MG63 (cell line): ENCODE measurements at regions not wholly inside any gene's neighbourhood (a gene's known extent, or its start where the extent isn't known, plus 50 kb on each side); places are given as distances from the start of the nearest gene placed in this dataset.
"Not testable (repeated sequence)": the region's sequence is repeated elsewhere in the genome, so short reads cannot be mapped to it uniquely, and the experiment has no call there.

Source experiments
- DNase-seq: peaks from one replicate; pipeline ENCODE4 v3.0.0-alpha.2; 2020
- H3K27me3 ChIP-seq: fragments of 250-450 bp; sonication (Bioruptor Pico); 2 replicates; pipeline ENCODE4 v1.5.1; 2020; ENCODE audit warnings: mild to moderate bottlenecking, moderate library complexity
- H3K36me3 ChIP-seq: fragments of 250-450 bp; sonication (Bioruptor Pico); 2 replicates; pipeline ENCODE4 v1.5.1; 2020; ENCODE audit warnings: mild to moderate bottlenecking, moderate library complexity
- H3K4me3 ChIP-seq: fragments of 250-450 bp; sonication (Bioruptor Pico); 2 replicates; pipeline ENCODE4 v1.5.1; 2020; ENCODE audit warnings: mild to moderate bottlenecking, moderate library complexity
- H3K9me3 ChIP-seq: fragments of 250-450 bp; sonication (Bioruptor Pico); 2 replicates; pipeline ENCODE4 v1.5.1; 2020; ENCODE audit warnings: mild to moderate bottlenecking, moderate library complexity

- no peak overlapping the region for H3K4me3 ChIP-seq
- H3K9me3 ChIP-seq, result no peaks in the 10 kb centered on the region
- peak; percentile 7 for DNase-seq
- no peaks in the 10 kb centered on the region for H3K27me3 ChIP-seq
- no peaks in the 10 kb centered on the region for H3K36me3 ChIP-seq
Observed at GRCh38 chr10:37067576-37067975, 57.8 kb upstream of the ANKRD30A start.

- DNase-seq, H3K4me3 ChIP-seq, H3K36me3 ChIP-seq, H3K9me3 ChIP-seq, H3K27me3 ChIP-seq: not testable (repeated sequence)
Observed at GRCh38 chr10:37062296-37062695, 63.1 kb upstream of the ANKRD30A start.

- Histone ChIP-seq H3K36me3 (no peaks in the 10 kb centered on the region), H3K27me3 (no peaks in the 10 kb centered on the region), H3K4me3 (no peak overlapping the region), H3K9me3 (no peaks in the 10 kb centered on the region)
- no peak for DNase-seq
Observed at GRCh38 chr10:37057261-37057660, 68.1 kb upstream of the ANKRD30A start.

- Histone ChIP-seq H3K9me3 (no peaks in the 10 kb centered on the region), H3K27me3 (no peaks in the 10 kb centered on the region), H3K4me3 (no peak overlapping the region), H3K36me3 (no peaks in the 10 kb centered on the region)
- no peak for DNase-seq
Observed at GRCh38 chr10:37053476-37053875, 71.9 kb upstream of the ANKRD30A start.

GRCh38 chr10:37049982-37050381 lies 75.4 kb upstream of the ANKRD30A start:
- not testable (repeated sequence) for DNase-seq, H3K4me3 ChIP-seq, H3K27me3 ChIP-seq, H3K9me3 ChIP-seq, H3K36me3 ChIP-seq

- H3K4me3 ChIP-seq, DNase-seq, H3K36me3 ChIP-seq, H3K9me3 ChIP-seq, H3K27me3 ChIP-seq: not testable (repeated sequence)
Observed at GRCh38 chr10:37044319-37044718, 81.1 kb upstream of the ANKRD30A start.

GRCh38 chr10:37035853-37036252 lies 89.5 kb upstream of the ANKRD30A start:
- Histone ChIP-seq H3K27me3 (no peaks in the 10 kb centered on the region), H3K9me3 (no peaks in the 10 kb centered on the region), H3K36me3 (no peaks in the 10 kb centered on the region), H3K4me3 (no peak overlapping the region)
- no peak for DNase-seq

- H3K36me3 ChIP-seq, result no peaks in the 10 kb centered on the region
- H3K4me3 ChIP-seq, result no peak overlapping the region
- H3K9me3 ChIP-seq, result no peaks in the 10 kb centered on the region
- DNase-seq, result no peak
- H3K27me3 ChIP-seq, result no peaks in the 10 kb centered on the region
Observed at GRCh38 chr10:37015498-37015897, 109.9 kb upstream of the ANKRD30A start.

GRCh38 chr10:37010741-37011140 lies 114.7 kb upstream of the ANKRD30A start:
- no peak for DNase-seq
- H3K4me3 ChIP-seq, result no peak overlapping the region
- H3K9me3 ChIP-seq, result no peaks in the 10 kb centered on the region
- no peaks in the 10 kb centered on the region for H3K27me3 ChIP-seq
- H3K36me3 ChIP-seq, result no peaks in the 10 kb centered on the region

- not testable (repeated sequence) for H3K27me3 ChIP-seq, DNase-seq, H3K4me3 ChIP-seq, H3K9me3 ChIP-seq, H3K36me3 ChIP-seq
Observed at GRCh38 chr10:37008276-37008675, 117.1 kb upstream of the ANKRD30A start.

- H3K4me3 ChIP-seq, result no peak overlapping the region
- no peak for DNase-seq
- no peaks in the 10 kb centered on the region for H3K36me3 ChIP-seq
- no peaks in the 10 kb centered on the region for H3K9me3 ChIP-seq
- H3K27me3 ChIP-seq, result no peaks in the 10 kb centered on the region
Observed at GRCh38 chr10:37003126-37003525, 122.3 kb upstream of the ANKRD30A start.

- not testable (repeated sequence) for DNase-seq, H3K36me3 ChIP-seq, H3K9me3 ChIP-seq, H3K4me3 ChIP-seq, H3K27me3 ChIP-seq
Observed at GRCh38 chr10:36995806-36996205, 129.6 kb upstream of the ANKRD30A start.

- Histone ChIP-seq H3K4me3 (no peak overlapping the region), H3K9me3 (no peaks in the 10 kb centered on the region), H3K27me3 (no peaks in the 10 kb centered on the region), H3K36me3 (no peaks in the 10 kb centered on the region)
- no peak for DNase-seq
Observed at GRCh38 chr10:36994886-36995285, 130.5 kb upstream of the ANKRD30A start.

- Histone ChIP-seq H3K36me3 (no peaks in the 10 kb centered on the region), H3K27me3 (no peaks in the 10 kb centered on the region), H3K9me3 (no peaks in the 10 kb centered on the region), H3K4me3 (no peak overlapping the region)
- DNase-seq, result no peak
Observed at GRCh38 chr10:36989233-36989632, 136.2 kb upstream of the ANKRD30A start.

GRCh38 chr10:36946598-36946997 lies 178.8 kb upstream of the ANKRD30A start:
- DNase-seq, result no peak
- H3K9me3 ChIP-seq, result no peaks in the 10 kb centered on the region
- H3K4me3 ChIP-seq, result no peak overlapping the region
- no peaks in the 10 kb centered on the region for H3K27me3 ChIP-seq
- H3K36me3 ChIP-seq, result no peaks in the 10 kb centered on the region

- no peaks in the 10 kb centered on the region for H3K9me3 ChIP-seq
- no peaks in the 10 kb centered on the region for H3K27me3 ChIP-seq
- H3K4me3 ChIP-seq, result no peak overlapping the region
- DNase-seq, result no peak
- no peaks in the 10 kb centered on the region for H3K36me3 ChIP-seq
Observed at GRCh38 chr10:36943544-36943943, 181.9 kb upstream of the ANKRD30A start.

GRCh38 chr10:36942616-36943015 lies 182.8 kb upstream of the ANKRD30A start:
- no peak for DNase-seq
- Histone ChIP-seq H3K27me3 (no peaks in the 10 kb centered on the region), H3K36me3 (no peaks in the 10 kb centered on the region), H3K4me3 (no peak overlapping the region), H3K9me3 (no peaks in the 10 kb centered on the region)

- no peaks in the 10 kb centered on the region for H3K36me3 ChIP-seq
- H3K4me3 ChIP-seq, result no peak overlapping the region
- no peaks in the 10 kb centered on the region for H3K9me3 ChIP-seq
- H3K27me3 ChIP-seq, result no peaks in the 10 kb centered on the region
- DNase-seq, result no peak
Observed at GRCh38 chr10:36903040-36903439, 222.4 kb upstream of the ANKRD30A start.

- Histone ChIP-seq H3K27me3 (no peaks in the 10 kb centered on the region), H3K36me3 (no peaks in the 10 kb centered on the region), H3K4me3 (no peak overlapping the region), H3K9me3 (no peaks in the 10 kb centered on the region)
- no peak for DNase-seq
Observed at GRCh38 chr10:36899652-36900051, 225.7 kb upstream of the ANKRD30A start.
